HG03175 (cell line): ENCODE measurements at regions not wholly inside any gene's neighbourhood (a gene's known extent, or its start where the extent isn't known, plus 50 kb on each side); places are given as distances from the start of the nearest gene placed in this dataset.
"Not testable (repeated sequence)": the region's sequence is repeated elsewhere in the genome, so short reads cannot be mapped to it uniquely, and the experiment has no call there.

Source experiments
- ATAC-seq: cut with Tn5 transposase; IDR thresholded peaks from one replicate; pipeline ENCODE4 v1.9.1; 2021; ENCODE audit warnings: mild to moderate bottlenecking, moderate library complexity; ENCODE audit not compliant: unreplicated experiment

DNA sequence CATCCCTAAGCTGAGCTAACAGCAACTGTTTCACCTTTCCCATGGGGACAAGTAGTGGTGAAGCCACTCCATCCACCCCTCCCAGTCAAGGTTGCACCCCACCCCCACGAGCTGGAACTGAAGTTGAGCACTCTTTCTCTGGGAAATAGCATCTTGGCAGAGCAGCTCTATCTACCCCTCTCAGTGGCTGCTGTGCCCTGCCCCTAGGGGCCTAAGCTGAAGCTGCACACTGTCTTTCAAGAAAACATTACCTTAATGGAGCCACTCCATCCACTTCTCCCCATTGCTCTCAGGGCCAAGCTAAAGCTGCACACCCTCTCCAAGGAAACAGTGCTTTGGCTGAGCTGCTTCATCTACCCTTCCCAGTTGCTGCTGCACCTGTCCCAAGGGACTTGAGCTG is 170.6 kb upstream of the CCDC196 start:
- no peak for ATAC-seq

DNA sequence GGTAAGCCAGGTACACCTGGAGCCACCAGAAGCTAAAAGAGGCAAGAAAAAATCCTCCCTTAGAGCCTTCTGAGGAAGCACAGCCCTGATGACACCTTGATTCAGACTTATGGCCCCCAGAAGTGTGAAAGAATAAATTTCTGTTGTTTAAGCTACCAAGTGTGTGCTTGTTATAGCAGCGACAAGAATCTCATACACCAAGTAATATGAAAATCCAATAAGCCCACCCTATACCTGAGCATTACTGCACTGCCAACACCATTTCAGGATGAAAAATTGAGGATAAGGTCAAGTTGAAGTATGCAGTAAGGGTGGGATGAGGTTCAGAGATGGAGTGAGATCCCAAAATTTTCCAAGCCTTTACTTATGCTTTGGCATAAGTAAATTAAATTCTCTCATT is 163.6 kb upstream of the CCDC196 start:
- no peak for ATAC-seq

DNA sequence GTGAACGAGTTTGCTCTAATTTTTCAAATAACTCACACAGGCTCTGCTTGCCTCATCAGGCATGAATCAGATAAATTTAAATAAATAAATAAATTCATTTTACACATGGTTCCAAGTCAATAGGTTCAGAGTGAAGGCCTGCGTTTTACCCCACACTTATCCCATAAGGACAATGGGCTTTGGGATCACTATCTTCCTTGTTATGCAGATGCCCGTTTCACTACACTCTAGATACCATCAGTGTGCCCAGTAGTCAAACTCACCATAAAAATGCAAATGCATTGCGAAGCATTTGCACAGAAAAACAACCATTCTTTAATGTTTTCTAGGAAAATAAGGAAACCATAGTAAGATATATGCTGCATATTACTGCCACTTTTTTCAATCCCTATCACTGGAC is 155.9 kb upstream of the CCDC196 start:
- no peak for ATAC-seq

DNA sequence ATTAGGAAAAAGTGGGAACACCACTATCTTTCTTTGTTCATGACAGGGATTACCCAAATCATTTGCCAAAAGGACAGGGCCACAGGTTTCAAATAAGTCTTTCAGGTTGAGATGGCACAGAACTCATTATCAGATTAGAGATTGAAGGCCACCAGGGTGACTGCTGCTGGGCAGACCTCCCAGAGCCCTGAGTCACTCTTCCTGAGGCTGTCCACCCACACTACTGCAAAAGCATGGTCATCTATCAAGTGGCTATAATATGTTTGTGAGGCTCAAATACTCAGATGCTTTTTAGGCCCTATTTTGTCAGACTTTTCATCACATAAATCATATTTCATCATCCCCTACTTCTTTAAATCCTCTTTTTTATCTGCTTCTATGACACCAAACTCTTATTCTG is 155.3 kb upstream of the CCDC196 start:
- no peak for ATAC-seq

DNA sequence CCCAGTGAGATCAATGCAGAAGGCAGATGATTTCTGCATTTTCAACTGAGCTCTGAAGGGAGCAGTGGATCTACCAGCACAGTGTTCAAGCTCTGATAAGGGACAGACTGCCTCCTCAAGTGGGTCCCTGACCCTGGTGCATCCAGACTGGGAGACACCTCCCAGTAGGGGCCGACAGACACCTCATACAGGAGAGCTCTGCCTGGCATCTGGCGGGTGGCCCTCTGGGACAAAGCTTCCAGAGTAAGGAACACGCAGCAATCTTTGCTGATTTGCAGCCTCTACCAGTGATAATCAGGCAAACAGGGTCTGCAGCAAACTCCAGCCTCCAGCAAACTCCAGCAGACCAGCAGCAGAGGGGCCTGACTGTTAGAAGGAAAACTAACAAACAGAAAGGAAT is 152.9 kb upstream of the CCDC196 start:
- not testable (repeated sequence) for ATAC-seq

DNA sequence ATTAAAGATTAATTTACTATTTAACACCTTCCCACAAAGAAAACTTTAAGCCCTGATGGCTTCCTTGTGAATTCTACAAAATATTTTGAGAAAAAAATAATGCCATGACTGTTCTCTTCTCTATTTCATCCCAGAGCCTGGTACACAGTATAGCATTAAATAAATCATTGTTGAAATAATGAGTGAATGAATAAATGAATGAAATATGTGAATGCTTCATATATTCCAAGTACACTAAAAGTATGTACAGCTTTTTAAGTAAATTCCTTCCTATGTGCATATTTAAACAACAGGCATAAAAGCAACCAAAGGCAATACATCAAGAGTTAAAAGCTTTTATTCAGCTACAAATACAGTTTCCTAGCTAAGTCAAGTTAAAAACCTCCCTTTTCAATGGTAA is 144.9 kb upstream of the CCDC196 start:
- no peak for ATAC-seq

DNA sequence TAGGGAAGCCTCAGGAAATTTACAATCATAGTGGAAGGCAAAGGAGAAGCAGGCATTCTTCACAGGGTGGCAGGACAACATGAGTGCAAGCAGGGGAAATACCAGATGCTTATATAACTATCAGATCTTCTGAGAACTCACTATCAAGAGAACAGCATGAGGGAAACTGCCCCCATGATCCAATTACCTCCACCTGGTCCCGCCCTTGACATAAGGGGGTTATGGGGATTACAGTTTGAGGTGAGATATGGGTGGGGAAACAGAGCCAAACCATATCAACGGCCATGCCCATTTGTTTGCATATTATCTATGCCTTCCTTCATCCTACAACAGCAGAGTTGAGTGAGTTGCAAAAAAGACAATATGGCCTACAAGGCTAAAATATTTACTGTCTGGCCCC is 140.2 kb upstream of the CCDC196 start:
- no peak for ATAC-seq

DNA sequence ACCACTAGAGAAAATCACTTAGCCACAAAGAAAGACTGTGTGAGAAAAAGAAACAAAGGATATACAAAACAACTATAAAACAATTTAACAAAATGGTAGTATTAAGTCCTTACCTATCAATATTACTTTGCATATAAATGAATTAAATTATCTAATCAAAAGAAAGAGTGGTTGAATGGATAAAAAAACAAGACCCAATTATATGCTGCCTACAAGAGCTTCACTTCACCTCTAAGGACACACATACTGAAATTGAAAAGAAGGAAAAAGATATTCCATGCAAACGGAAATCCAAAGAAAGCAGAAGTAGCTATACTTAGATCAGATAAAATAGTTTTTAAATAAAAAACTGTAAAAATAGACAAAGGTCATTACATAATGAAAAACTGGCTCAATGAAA is 134.9 kb upstream of the CCDC196 start:
- no peak for ATAC-seq

DNA sequence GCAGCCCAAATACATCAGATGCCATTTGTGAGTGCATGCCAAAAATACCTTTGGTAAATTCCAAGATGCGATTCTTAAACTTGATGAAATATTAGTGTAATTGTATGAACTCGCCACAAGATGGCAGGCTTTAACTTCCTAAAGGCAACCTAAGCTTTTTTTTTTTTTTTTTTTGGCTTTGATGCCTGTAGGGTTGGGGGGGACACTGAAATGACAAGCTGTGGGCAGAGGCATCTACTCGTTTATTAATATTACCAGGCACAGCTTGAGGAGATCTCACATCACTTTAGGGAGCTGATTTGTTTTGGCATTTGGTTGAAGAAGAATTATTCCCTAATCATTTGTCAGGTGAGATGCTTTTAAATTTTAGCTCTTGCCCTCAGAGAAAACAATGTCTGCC is 126.7 kb upstream of the CCDC196 start:
- no peak for ATAC-seq

DNA sequence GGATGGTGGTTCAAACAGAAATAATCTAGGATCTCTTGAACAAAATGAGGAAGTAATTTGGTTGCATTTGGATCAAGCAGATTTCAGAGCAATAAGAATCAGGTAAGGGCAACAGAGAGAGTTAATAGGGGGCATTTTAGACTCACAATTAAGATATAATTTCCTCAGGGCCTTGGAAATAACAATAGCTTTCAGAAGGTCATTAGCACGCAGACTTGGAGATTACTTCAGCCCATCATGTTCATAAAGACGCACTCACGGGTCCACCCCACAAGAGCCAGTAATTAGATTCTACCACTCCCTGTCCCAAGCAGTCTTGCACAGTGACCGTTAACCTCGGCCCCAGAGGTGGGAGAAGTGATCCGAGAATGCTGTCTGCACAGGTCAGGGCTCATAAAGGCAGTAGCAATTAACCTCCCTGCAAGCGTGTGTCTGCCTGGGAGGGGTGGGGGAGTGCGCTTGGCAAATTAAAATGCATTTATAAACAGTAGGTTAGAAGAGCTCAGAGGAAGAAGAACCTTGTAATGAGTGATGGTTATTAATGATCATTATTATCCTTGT is 125.7 kb upstream of the CCDC196 start:
- ATAC-seq: no peak

DNA sequence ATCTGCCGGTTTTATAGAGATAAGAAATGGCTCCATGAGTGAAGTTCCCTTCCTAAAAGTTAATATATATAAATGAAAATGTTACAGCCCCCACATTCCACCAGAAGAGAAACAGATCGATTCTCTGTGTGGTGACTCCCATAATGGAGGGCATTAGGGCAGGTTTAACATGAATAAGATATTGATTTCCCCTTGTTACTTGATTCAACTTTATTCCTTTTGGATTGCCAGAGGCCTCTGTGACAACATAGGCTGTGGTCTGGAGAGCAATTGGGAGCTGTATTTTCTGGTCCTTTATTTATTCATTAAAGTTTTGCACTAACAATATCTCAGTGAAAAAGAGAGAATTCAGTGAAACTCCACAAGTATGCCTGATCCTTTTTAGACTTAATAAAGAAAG is 125.2 kb upstream of the CCDC196 start:
- no peak for ATAC-seq

DNA sequence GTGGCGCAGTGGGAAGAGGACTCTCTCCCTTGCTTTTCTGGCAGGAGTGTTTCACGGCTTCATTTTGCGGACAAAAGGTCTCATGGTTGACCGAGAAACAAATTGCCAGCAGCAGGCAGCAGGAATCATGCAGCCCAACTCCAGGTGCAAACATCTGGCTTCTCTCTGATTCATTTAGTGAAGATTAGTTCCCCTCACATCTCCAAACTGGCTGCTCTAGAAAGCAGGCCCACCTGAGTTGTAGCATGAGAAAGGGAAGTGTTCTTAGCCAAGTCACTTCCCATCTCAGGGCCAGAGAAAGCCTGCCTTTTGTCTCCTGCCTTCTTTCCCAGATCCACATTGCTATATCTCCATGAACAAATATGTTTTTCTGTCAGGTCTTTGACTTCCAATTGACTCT is 120.8 kb upstream of the CCDC196 start:
- no peak for ATAC-seq

DNA sequence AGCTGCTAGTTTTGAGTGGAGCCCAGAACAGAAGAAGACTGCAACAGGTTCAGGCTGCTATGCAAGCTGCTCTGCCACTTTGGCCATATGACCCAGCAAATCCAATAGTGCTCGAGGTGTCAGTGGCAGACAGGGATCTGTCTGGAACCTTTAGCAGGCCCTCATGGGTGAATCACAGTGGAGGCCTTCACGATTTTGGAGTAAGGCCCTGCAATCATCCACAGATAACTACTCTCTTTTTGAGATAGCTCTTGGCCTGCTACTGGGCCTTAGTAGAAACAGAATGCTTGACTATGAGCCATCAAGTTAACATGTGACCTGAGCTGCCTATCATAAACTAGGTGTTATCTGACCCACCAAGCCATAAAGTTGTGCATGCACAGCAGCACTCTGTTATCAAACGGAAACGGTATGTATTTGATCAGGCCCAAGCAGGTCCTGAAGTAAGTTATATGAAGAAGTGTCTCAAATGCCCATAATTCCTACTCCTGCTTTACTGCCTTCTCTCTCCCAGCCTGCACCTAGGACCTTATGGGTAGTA is 116.9 kb upstream of the CCDC196 start:
- ATAC-seq: no peak

DNA sequence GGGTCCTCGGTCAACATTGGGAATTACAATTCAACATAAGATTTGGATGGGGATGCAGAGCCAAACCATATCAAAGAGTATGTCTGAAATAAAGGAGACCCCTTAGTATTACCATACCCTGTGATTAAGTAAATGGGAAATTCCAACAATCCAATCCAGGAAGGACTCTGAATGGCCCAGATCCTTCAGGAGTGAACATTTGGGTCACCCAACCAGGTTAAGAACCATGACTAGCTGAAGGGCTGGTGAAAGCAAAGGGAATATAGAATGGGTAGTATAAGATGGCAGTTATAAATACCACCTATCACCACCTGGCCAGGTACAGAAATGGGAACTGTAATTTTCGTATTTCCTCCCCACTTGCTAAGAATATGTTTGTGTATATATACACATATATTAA is 114.4 kb upstream of the CCDC196 start:
- no peak for ATAC-seq

DNA sequence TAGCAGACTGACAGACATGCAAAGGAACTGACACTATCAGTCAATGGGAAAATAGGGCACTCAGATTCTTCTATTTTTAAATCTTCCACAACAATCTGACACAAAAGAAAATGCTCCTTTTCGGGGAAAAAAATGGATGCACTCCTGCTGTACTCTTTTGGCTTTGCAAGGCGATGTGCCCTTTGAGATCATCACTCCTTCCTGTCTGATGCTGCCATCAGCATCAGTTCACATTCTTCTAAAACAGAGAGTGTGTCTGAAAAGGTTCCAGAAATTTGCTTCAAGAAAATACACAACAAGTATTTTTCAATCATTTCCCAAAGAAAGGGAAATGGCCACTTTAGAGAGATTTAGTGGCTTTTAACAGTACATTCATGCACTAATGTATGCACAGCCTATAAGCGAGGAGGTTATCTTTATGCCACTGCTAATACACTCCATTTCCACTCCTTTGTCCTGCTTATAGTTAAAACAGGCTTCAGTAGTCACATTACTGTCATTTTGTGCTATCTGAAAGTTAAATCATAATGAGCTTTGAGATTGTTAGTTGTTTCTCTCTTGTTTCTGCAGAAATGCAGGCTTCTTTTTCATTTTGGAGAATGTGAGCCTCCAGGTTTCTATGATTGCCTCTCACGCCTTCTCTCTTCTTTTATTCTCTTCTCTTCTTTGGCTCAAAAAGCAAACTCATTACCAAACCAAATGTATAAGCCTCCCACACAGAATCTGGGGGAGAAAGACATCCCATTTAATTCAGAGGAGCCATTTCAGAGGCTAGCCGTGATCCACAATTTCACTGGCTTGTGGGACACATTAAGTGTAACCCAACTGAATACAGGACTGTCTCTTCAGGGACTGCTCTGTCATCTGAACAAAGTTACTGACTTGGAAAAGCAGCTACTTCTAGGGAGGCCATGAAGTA is 110.9 kb upstream of the CCDC196 start:
- no peak for ATAC-seq

DNA sequence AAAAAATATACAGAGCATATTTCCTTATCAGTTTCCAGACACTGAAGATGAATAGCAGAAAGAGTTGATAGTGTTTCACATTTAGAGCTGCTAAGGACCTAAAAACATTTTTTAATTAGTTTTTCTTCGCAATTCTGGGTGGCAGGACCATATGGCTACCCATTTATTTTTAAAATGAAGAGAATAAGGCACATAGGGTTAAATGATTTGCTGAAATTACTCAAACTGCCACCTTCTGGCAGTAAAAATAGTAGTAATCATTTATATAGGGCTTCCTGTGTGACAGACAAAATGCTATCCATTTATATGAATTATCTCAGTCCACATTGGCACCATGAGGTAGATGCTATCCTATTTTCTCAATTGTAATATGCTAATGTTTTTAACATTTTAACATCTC is 108.6 kb upstream of the CCDC196 start:
- no peak for ATAC-seq

DNA sequence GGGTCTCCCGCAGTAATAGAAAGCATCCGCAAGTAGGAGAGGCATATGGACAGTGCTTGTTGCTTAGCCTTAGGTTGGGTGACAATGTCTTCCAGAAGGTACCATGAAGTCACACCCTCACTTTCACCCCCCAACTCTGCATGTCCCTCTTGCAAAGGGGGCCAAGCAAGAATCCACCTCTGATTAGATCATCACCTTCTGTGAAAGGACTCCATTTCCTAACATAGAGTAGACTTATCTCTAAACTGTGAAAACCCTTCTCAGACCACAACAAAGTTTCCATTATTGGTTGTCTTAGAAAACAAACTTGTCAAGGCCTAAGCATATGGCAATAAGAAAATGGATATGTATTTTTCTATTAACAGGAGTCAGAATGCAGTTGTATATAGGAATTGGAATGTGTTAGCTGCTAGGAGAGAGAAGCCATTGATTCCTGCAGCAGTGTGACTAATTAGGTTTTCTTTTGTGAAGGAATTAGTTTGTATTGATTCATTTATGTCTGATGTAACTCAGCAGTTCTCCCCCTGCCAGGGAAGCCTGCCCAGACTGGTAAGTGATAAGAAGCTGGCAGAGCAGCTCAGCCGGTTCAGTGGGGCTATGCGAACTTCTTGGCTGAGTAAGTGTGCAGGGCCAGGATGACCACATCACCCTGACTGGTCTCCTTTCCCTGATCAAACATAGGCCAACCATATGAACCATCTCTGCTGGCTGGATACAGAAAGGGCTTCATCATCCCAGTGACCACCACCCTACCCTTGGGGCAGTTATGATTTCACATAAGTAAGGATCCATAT is 107.3 kb upstream of the CCDC196 start:
- ATAC-seq: no peak

DNA sequence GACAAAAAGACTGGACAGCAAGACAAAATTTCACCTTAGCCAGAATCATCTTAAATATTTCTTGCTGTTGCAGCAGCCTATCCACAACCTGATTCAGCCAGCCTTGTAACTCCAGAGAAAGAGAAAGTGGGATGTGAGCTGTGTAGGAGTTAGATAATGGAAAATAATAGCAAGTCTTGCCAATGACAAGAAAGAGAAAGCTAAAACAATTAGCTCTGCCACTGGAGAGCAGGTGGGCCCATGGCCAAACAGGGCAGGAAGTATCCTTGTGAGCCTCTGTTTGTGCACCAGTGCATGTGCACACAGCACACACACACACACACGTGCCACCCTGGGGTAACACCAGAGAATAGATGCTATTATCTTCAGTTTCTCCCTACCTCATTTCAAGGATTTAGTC is 106.0 kb upstream of the CCDC196 start:
- no peak for ATAC-seq

DNA sequence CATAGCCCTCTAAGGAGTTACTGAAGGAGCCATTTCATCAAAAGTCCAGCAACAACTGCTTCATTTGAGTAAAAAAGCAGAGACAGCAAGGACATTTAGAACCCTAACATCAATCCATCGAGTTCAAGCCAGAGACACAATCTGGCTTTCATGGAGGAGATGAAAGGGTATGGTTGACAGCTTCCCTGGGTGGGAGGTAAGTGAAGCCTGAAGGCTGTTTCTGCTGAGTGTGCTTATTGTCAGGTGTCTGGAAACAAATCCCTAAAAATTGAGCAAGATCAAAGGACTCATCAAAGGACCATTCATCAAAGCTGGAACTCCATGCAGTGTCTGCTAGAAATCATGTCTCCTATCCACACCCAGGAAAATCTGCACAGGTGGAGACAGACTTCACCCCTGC is 104.4 kb upstream of the CCDC196 start:
- no peak for ATAC-seq

DNA sequence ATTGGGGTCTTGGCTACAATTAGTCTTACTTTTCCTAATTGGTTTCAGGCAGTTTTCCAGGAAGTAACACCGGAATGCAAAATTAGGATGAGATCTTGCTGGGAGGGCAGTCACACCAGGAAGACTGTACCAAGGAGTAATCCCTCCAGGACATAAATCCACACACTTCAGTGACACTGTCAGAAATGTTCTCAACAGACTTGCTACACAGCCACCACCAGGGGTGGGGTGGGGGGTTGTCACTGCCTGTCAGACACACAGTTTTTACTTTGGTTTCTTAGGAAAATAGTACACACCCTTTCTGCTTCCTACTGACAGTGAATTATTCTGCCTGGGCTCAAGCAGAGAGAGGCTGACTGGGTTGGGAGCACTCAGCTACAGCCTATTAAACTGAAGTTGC is 102.9 kb upstream of the CCDC196 start:
- ATAC-seq: no peak

DNA sequence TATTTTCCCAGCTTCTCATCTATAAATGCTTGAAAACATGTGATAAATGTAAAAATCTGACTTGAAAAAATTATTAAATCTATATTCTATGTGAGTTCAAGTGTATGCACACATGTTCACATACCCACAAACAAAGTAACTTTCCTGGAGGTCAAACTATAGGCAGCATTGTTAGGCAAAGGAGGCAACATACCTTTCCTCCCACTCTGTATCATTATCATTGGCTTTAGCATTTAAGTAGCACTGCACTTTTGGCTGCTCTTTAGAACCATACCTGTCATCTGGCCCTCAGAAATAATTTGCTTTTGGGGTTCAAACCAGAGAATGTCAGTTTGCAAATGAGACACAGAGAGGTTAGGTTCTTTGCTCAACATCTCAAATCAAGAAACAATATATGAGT is 102.4 kb upstream of the CCDC196 start:
- ATAC-seq: no peak

DNA sequence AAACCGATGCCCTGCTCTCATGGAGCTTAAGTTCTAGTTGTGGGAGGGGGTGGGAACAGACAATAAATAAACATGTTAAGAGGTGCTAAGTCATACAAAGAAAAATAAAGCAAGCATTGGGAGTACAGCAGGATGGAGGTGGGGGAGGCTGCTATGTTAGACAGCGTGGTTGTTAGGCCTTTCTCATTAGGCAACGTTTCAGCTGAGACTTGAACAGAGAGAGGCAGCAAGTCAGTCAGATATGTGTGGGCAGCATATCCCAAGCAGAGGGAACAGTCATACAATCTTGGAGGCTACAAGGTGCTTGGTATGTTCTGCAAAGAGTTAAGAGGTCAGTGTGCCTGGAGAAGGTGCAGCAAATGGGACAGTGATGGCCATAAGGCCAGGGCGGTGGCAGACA is 97.7 kb upstream of the CCDC196 start:
- no peak for ATAC-seq
